Kidney (tissue), 13 donors: ENCODE measurements at regions not wholly inside any gene's neighbourhood (a gene's known extent, or its start where the extent isn't known, plus 50 kb on each side); places are given as distances from the start of the nearest gene placed in this dataset.

Experiments
- DNase-seq, 5 donors: peaks; one replicate each; pipeline ENCODE4 v3.0.0-alpha.2; 2013 to 2020
- FAIRE-seq: peaks from 2 replicates; lab custom pipeline; 2012; peaks lifted over from hg19 to GRCh38; lab: Jason Lieb, UNC
- H3K27ac ChIP-seq, 2 donors: one replicate each; pipeline ENCODE4 v1.7.0; 2013; ENCODE audit warnings: low read depth in 2 of 2, low read length in 2 of 2, inconsistent platforms in 1 of 2
- H3K27me3 ChIP-seq: one replicate; pipeline ENCODE4 v1.7.1; 2013; ENCODE audit warnings: low read length, inconsistent platforms; ENCODE audit not compliant: control insufficient read depth, insufficient read depth
- H3K36me3 ChIP-seq, 3 donors: one replicate each; pipeline versions ENCODE4 v1.7.0 to v1.7.1; 2013; ENCODE audit warnings: low read length in 3 of 3, control low read depth in 1 of 3, inconsistent platforms in 1 of 3; ENCODE audit not compliant: insufficient read depth in 3 of 3, control insufficient read depth in 2 of 3
- H3K4me1 ChIP-seq, 3 donors: one replicate each; pipeline versions ENCODE4 v1.7.0 to v1.7.1; 2013; ENCODE audit warnings: low read length in 3 of 3, inconsistent platforms in 1 of 3, low read depth in 1 of 3; ENCODE audit not compliant: control insufficient read depth in 2 of 3, insufficient read depth in 2 of 3
- H3K4me3 ChIP-seq, 3 donors: one replicate each; pipeline versions ENCODE4 v1.7.0 to v1.8.1; 2013; ENCODE audit warnings: low read length in 3 of 3, control low read depth in 1 of 3, inconsistent platforms in 1 of 3
- H3K9ac ChIP-seq, 3 donors: one replicate each; pipeline versions ENCODE4 v1.7.0 to v1.7.1; 2013; ENCODE audit warnings: low read length in 3 of 3, control low read depth in 1 of 3, inconsistent platforms in 1 of 3
- H3K9me3 ChIP-seq, 3 donors: one replicate each; pipeline versions ENCODE4 v1.7.0 to v1.7.1; 2013; ENCODE audit warnings: low read length in 3 of 3, control low read depth in 1 of 3, inconsistent platforms in 1 of 3; ENCODE audit not compliant: control insufficient read depth in 2 of 3, insufficient read depth in 1 of 3
- intact Hi-C: fragments of 100-400 bp; cut with DNase I; formaldehyde crosslinking; loops from one replicate; pipeline ENCODE4 v1.11.1; 2022
- TF ChIP-seq, protein P1 (sequence below): IDR thresholded peaks from 3 replicates; pipeline ENCODE4 v1.5.1; 2012; ENCODE audit warnings: mild to moderate bottlenecking, moderate library complexity, borderline replicate concordance; ENCODE audit not compliant: insufficient read depth; ENCODE audit errors: extremely low read depth
- donor health status: control.
- donor health status: control.
- donor health status: control.
- donor health status: control.
- donor health status: control.
- donor health status: DM: yes; HTN: yes; CAD: no.
- donor health status: Normal renal cell carcinoma (clear cell type).

DNA sequence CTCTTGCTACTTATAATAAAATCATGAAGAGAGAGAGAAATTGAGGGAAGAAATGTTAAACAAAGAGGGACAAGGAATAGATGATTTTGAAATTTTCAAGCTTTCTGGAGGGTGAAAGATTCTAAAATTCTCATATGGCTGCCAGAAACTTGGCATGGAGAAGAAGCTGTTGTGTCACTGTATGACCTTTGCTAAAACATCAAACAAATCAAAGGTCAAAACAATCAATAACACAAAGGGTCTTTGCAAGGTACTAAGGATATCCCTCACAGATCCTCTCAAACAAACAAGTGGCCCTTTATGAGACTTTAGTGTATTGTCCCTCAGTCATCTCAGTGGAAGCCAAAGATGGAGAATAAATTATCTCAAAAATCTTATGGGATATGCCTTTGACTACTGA, 1039.2 kb upstream of the MIR17HG start:
- no peak overlapping the region for H3K9ac ChIP-seq
- intact Hi-C loops, result no loop called here
- H3K36me3 ChIP-seq, result no peaks in the 10 kb centered on the region
- TF ChIP-seq, protein P1, sequence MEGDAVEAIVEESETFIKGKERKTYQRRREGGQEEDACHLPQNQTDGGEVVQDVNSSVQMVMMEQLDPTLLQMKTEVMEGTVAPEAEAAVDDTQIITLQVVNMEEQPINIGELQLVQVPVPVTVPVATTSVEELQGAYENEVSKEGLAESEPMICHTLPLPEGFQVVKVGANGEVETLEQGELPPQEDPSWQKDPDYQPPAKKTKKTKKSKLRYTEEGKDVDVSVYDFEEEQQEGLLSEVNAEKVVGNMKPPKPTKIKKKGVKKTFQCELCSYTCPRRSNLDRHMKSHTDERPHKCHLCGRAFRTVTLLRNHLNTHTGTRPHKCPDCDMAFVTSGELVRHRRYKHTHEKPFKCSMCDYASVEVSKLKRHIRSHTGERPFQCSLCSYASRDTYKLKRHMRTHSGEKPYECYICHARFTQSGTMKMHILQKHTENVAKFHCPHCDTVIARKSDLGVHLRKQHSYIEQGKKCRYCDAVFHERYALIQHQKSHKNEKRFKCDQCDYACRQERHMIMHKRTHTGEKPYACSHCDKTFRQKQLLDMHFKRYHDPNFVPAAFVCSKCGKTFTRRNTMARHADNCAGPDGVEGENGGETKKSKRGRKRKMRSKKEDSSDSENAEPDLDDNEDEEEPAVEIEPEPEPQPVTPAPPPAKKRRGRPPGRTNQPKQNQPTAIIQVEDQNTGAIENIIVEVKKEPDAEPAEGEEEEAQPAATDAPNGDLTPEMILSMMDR, result no peak
- no peaks in the 10 kb centered on the region for H3K4me1 ChIP-seq
- H3K9me3 ChIP-seq, result no peaks in the 10 kb centered on the region
- no peak overlapping the region for H3K4me3 ChIP-seq
- FAIRE-seq (no peak), DNase-seq (no peak)
- no peak overlapping the region for H3K27ac ChIP-seq
- no peaks in the 10 kb centered on the region for H3K27me3 ChIP-seq

DNA sequence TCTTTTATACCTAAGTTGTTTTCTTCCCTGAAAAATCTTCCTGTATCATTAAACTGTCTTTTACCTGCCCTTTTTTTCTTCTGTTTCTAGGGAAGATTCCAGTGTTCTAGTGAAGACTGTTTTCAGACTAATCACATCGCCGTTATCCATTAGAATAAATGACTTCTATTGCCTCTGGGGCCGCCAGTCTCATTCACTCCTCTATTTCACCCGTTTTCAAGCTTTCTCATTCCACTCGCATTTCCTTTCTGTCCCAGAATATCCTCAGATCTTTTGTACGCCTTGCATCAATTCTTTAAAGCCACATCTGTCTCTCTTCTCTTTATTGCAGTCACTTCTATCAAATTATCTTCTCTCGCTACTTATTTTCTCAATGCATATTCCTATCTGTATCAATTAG, 1035.6 kb upstream of the MIR17HG start:
- FAIRE-seq, result no peak

DNA sequence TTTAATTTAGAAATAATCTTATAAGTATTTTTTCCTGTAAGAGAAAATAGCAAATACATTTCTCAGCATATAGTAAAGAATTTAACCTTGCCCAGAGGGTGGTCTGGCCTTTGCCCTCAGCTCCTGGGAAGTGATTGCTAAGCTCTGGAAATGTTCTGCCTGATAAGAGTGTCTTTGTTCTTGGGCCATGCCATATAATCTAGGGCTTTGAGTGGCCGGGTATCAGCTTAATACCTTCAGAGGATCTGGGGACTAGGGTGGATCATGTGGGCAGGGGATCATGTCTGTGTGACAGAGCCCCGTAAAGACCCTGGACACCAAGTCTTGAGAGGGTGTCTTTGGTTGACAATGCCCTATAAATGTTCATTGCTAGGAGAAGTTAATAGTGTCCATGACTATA, 1032.4 kb upstream of the MIR17HG start:
- DNase-seq (no peak), FAIRE-seq (no peak)
- TF ChIP-seq, protein P1, result no peak
- no peak overlapping the region for H3K9ac ChIP-seq
- no peaks in the 10 kb centered on the region for H3K36me3 ChIP-seq
- H3K27me3 ChIP-seq, result no peaks in the 10 kb centered on the region
- H3K4me1 ChIP-seq, result no peaks in the 10 kb centered on the region
- H3K27ac ChIP-seq, result no peak overlapping the region
- H3K9me3 ChIP-seq, result no peaks in the 10 kb centered on the region
- intact Hi-C loops, result no loop called here
- H3K4me3 ChIP-seq, result no peak overlapping the region

More for the DNA sequence above, 1035.6 kb upstream of the MIR17HG start:
- TF ChIP-seq, protein P1, result no peak
- intact Hi-C loops, result no loop called here
- Histone ChIP-seq H3K4me1 (no peaks in the 10 kb centered on the region), H3K36me3 (no peaks in the 10 kb centered on the region), H3K27me3 (no peaks in the 10 kb centered on the region), H3K9ac (no peak overlapping the region), H3K27ac (no peak overlapping the region), H3K4me3 (no peak overlapping the region), H3K9me3 (no peaks in the 10 kb centered on the region)
- DNase-seq, result no peak

DNA sequence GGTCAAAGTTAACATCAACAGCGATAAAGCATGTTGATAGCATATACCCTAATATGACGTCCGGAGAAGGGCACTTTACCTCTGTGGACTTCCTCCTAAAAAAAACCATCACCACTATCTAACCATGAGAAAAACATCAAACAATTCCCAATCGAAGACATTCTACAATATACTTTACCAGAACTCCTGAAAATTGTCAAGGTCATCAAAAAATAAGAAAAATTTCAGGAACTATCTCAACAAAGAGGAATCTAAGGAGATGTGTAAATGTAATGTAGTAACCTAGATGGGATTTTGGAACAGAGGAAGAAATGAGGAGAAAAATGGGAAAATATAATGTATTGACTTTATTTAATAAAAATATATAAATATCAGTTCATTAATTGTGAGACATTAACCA, 1026.8 kb upstream of the MIR17HG start:
- H3K27me3 ChIP-seq, result no peaks in the 10 kb centered on the region
- FAIRE-seq (no peak), DNase-seq (no peak)
- no peaks in the 10 kb centered on the region for H3K9me3 ChIP-seq
- TF ChIP-seq, protein P1, result no peak
- intact Hi-C loops, result no loop called here
- no peaks in the 10 kb centered on the region for H3K36me3 ChIP-seq
- H3K4me3 ChIP-seq, result no peak overlapping the region
- no peak overlapping the region for H3K27ac ChIP-seq
- H3K9ac ChIP-seq, result no peak overlapping the region
- H3K4me1 ChIP-seq, result no peaks in the 10 kb centered on the region
